Esophagus squamous epithelium (tissue), 4 donors: ENCODE measurements at regions not wholly inside any gene's neighbourhood (a gene's known extent, or its start where the extent isn't known, plus 50 kb on each side); places are given as distances from the start of the nearest gene placed in this dataset.

Experiments
- CTCF ChIP-seq, 6 experiments: fragments of 450-650 bp in 4 of 6; fragments of 200-600 bp in 2 of 6; sonication (generic) in 2 of 6; IDR thresholded peaks; one replicate each; pipeline ENCODE4 v1.5.1; 2016 to 2019; ENCODE audit warnings: antibody characterized with exemption in 6 of 6, mild to moderate bottlenecking in 4 of 6, moderate library complexity in 4 of 6
- POLR2A ChIP-seq, 4 donors: fragments of 450-650 bp; IDR thresholded peaks; one replicate each; pipeline ENCODE4 v1.6.1; 2017; ENCODE audit warnings: antibody characterized with exemption in 4 of 4, mild to moderate bottlenecking in 4 of 4, moderate library complexity in 3 of 4

- TF ChIP-seq CTCF (IDR thresholded peaks at IDR 0.05), result no peak
- no peak for TF ChIP-seq POLR2A (IDR thresholded peaks at IDR 0.05)
These were observed 338.1 kb upstream of the ATP10B start for GRCh38 chr5:161190086-161190485.
